ENCODE measurements at regions not wholly inside any gene's neighbourhood (a gene's known extent, or its start where the extent isn't known, plus 50 kb on each side); places are given as distances from the start of the nearest gene placed in this dataset.
"Not testable (repeated sequence)": the region's sequence is repeated elsewhere in the genome, so short reads cannot be mapped to it uniquely, and the experiment has no call there.

DNA sequence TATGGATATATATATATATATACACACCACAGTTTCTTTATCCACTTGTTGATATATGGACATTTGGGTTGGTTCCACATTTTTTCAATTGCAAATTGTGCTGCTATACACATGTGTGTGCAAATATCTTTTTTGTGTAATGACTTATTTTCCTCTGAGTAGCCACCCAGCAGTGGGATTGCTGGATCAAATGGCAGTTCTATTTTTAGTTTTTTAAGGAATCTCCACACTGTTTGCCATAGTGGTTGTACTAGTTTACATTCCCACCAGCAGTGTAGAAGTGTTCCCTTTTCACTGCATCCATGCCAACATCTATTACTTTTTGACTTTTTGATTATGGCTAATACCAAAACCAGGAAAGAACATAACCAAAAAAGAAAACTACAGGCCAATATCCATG is 676.2 kb upstream of the LMO3 start:
- H3K27ac ChIP-seq (ENCODE audit: low read depth, low read length); H3K4me3 ChIP-seq (ENCODE audit: low read length); H3K36me3 ChIP-seq (ENCODE audit: control insufficient read depth, insufficient read depth, low read length): not testable (repeated sequence)

DNA sequence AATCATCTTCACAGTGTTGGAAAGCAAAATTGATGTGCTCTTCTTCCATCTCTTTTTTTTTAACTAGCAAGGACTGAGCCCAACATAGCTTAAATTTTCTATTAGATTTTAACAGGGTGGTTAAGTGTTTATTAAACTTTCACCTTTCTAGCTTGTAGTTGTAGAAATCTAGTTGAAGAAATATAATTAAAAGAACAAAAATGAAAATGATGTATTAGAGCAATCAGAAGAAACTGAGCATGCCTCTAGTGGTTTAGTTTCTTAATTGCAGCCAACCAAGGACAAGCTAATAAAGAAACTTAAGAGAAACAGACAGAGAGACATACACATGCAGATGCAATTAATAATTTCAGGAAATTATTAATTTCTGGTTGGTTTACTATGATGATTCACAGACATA is 673.0 kb upstream of the LMO3 start:
- no peaks in the 10 kb centered on the region for H3K4me1 ChIP-seq (ENCODE audit: control insufficient read depth, insufficient read depth, low read length)
- H3K9ac ChIP-seq (ENCODE audit: low read length), result no peak overlapping the region
- no peaks in the 10 kb centered on the region for H3K36me3 ChIP-seq (ENCODE audit: control insufficient read depth, insufficient read depth, low read length)
- no peak overlapping the region for H3K4me3 ChIP-seq (ENCODE audit: low read length)
- no peak overlapping the region for H3K27ac ChIP-seq (ENCODE audit: low read depth, low read length)
- no peaks in the 10 kb centered on the region for H3K27me3 ChIP-seq (ENCODE audit: control insufficient read depth, insufficient read depth, low read length)

More for the DNA sequence above, 676.2 kb upstream of the LMO3 start:
- not testable (repeated sequence) for H3K9ac ChIP-seq (ENCODE audit: low read length); H3K27me3 ChIP-seq (ENCODE audit: control insufficient read depth, insufficient read depth, low read length); H3K4me1 ChIP-seq (ENCODE audit: control insufficient read depth, insufficient read depth, low read length)

DNA sequence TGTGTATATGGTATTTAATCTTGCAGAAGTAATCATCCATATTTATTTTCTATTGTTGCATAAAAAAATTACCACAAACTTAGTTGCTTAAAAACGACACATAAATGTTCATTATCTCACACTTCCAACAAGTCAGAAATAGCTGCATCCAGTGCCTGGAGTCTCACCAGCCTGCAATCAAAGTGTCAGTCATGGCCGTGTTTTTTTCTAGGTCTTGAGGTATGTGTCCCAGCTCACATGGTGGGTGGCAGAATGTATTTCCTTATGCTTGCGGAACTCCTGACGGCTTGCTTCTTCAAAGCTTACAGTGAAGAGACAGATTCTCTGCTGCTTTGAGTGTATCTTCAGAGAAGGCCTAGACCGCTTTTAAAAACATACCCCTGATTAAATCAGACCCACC is 670.2 kb upstream of the LMO3 start:
- H3K4me1 ChIP-seq (ENCODE audit: control insufficient read depth, insufficient read depth, low read length), result no peaks in the 10 kb centered on the region
- no peak overlapping the region for H3K27ac ChIP-seq (ENCODE audit: low read depth, low read length)
- H3K9ac ChIP-seq (ENCODE audit: low read length), result no peak overlapping the region
- H3K36me3 ChIP-seq (ENCODE audit: control insufficient read depth, insufficient read depth, low read length), result no peaks in the 10 kb centered on the region
- no peak overlapping the region for H3K4me3 ChIP-seq (ENCODE audit: low read length)
- no peaks in the 10 kb centered on the region for H3K27me3 ChIP-seq (ENCODE audit: control insufficient read depth, insufficient read depth, low read length)

DNA sequence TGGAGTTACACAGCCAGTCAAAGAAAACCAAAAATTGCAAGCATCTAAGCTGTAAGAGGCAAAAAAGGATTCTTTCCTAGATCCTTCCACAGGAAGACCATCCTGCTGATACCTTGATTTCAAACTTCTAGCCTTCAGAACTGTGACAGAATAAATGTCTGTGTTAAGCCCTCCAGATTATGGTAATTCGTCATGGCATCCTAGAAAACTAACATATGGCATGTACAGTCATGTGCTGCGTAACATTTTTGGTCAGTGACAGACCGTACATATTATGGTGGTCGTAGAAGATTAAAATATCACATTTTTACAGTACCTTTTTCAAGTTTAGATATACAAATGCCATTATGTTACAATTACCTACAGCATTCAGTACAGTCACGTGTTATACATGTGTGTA is 660.9 kb upstream of the LMO3 start:
- Histone ChIP-seq H3K36me3 (ENCODE audit: control insufficient read depth, insufficient read depth, low read length) (no peaks in the 10 kb centered on the region), H3K27me3 (ENCODE audit: control insufficient read depth, insufficient read depth, low read length) (no peaks in the 10 kb centered on the region), H3K27ac (ENCODE audit: low read depth, low read length) (no peak overlapping the region), H3K4me3 (ENCODE audit: low read length) (no peak overlapping the region), H3K9ac (ENCODE audit: low read length) (no peak overlapping the region), H3K4me1 (ENCODE audit: control insufficient read depth, insufficient read depth, low read length) (no peaks in the 10 kb centered on the region)

DNA sequence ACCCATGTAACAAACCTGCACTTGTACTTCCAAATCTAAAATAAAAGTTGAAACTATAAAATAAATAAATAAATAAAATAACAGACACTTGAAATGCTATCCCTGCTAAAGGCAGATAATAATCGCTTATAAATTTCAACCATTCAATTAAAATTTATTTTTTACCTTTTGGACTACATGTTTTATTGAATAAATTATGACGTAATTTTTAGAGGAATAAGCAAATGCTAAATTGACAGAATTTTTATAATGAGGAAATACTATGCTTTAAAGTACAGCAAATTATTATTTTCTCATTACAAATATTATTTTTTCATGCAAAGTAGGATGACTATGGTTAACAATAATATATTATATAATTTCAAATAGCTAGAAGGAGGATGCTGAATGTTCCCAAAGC is 658.6 kb upstream of the LMO3 start:
- Histone ChIP-seq H3K27ac (ENCODE audit: low read depth, low read length) (no peak overlapping the region), H3K27me3 (ENCODE audit: control insufficient read depth, insufficient read depth, low read length) (no peaks in the 10 kb centered on the region), H3K9ac (ENCODE audit: low read length) (no peak overlapping the region), H3K4me1 (ENCODE audit: control insufficient read depth, insufficient read depth, low read length) (no peaks in the 10 kb centered on the region), H3K4me3 (ENCODE audit: low read length) (no peak overlapping the region), H3K36me3 (ENCODE audit: control insufficient read depth, insufficient read depth, low read length) (no peaks in the 10 kb centered on the region)

DNA sequence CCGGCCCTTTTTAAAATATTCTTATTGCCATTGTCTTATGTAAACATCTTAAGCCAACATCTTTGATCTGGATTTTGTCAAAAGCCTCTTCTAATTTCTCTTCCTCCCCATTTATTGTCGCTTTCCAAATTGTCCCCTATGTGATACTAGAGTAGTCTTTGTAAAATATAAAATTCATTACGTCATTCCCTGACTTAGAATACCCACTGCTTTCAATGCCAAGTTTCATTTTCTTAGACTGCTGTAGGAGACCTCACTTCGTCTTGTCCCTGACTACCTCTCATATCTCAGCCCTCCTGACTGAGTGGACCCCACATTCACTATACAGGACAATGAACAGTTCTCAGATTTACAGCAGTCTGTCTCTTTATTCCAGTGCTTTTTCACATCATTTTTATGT is 633.9 kb upstream of the LMO3 start:
- H3K36me3 ChIP-seq (ENCODE audit: control insufficient read depth, insufficient read depth, low read length), result no peaks in the 10 kb centered on the region
- no peaks in the 10 kb centered on the region for H3K27me3 ChIP-seq (ENCODE audit: control insufficient read depth, insufficient read depth, low read length)
- H3K27ac ChIP-seq (ENCODE audit: low read depth, low read length), result no peak overlapping the region
- H3K4me1 ChIP-seq (ENCODE audit: control insufficient read depth, insufficient read depth, low read length), result no peaks in the 10 kb centered on the region
- no peak overlapping the region for H3K9ac ChIP-seq (ENCODE audit: low read length)
- no peak overlapping the region for H3K4me3 ChIP-seq (ENCODE audit: low read length)

DNA sequence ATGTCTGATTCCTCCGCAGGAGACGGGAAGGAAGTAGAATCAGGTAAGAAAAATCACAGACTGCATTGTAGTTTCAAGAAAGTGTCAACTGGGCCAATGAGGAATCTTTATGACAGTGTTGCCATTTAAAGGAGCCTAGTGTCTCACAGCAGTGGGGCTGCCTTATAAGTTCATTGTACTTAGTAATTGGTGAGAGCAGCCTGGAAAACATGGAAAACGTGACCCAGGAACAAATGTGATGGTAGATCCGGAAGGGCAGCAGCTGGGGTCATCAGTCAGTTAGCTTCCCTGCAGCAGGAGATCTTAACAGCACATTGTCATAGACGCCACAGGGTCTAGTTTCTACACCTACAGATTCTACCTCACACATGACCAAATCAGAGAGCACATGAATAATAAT is 630.0 kb upstream of the LMO3 start:
- H3K9ac ChIP-seq (ENCODE audit: low read length), result no peak overlapping the region
- H3K27me3 ChIP-seq (ENCODE audit: control insufficient read depth, insufficient read depth, low read length), result no peaks in the 10 kb centered on the region
- H3K36me3 ChIP-seq (ENCODE audit: control insufficient read depth, insufficient read depth, low read length), result no peaks in the 10 kb centered on the region
- no peak overlapping the region for H3K27ac ChIP-seq (ENCODE audit: low read depth, low read length)
- no peak overlapping the region for H3K4me3 ChIP-seq (ENCODE audit: low read length)
- H3K4me1 ChIP-seq (ENCODE audit: control insufficient read depth, insufficient read depth, low read length), result no peaks in the 10 kb centered on the region

DNA sequence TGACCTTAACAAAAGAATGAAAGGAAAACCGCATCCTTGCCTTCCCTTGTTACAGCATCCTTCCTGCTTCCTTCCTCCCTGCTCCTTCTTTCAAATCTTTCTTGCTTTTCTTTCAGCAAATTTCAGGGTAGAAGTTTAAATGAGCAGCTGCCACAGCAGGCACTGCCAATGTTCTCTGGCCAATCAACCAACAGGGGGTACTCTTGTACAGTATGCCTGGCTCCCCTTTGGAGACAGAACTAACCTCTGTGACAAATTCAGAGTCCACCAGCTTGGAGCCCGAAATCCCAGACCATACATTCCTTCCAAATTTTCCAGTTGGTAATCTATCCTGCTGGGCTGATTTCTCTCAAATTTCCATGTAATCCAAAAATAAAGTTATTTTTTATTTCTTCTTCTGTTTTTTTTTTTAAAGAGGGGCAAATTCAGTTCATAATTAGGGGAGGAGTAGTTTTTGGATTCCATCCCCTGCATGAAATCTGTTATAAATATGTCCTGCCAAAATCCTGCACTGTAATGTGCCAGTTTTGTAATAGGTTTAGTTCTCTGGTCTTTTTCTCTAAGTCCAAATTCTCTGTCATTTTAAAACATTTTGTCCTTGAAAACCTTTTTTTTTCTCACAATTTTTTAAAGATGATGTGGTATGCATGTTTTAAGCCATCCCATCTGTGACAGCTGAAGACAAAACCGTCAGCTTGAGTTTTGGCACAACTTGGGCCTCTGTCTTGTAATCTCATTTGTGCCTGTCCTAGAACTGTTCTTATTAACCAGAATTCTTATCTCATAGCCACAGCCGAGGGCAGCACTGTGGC is 610.0 kb upstream of the LMO3 start:
- H3K27me3 ChIP-seq (ENCODE audit: control insufficient read depth, insufficient read depth, low read length), result no peaks in the 10 kb centered on the region
- no peaks in the 10 kb centered on the region for H3K4me1 ChIP-seq (ENCODE audit: control insufficient read depth, insufficient read depth, low read length)
- no peaks in the 10 kb centered on the region for H3K36me3 ChIP-seq (ENCODE audit: control insufficient read depth, insufficient read depth, low read length)
- H3K27ac ChIP-seq (ENCODE audit: low read depth, low read length), result no peak overlapping the region
- H3K9ac ChIP-seq (ENCODE audit: low read length), result no peak overlapping the region
- no peak overlapping the region for H3K4me3 ChIP-seq (ENCODE audit: low read length)

DNA sequence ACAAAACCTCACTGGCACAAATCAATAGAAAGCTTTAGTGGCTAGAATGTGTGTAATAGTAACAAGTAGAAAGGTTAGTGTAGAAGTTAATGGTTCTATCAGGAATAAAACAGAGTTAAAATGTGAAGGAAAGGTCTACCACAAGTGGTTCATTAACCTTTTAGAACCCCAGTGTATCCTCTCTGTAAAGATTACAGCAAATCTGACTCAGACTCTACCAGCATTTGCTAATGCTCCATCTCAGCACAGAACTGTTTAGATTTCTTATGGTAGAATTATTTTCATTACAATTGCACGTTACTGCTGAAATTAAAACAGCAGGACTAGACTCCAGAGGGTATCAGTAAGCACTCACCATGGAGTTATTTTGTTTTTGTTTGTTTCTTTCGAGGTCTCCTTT is 609.0 kb upstream of the LMO3 start:
- no peak overlapping the region for H3K4me3 ChIP-seq (ENCODE audit: low read length)
- no peaks in the 10 kb centered on the region for H3K27me3 ChIP-seq (ENCODE audit: control insufficient read depth, insufficient read depth, low read length)
- H3K36me3 ChIP-seq (ENCODE audit: control insufficient read depth, insufficient read depth, low read length), result no peaks in the 10 kb centered on the region
- no peak overlapping the region for H3K27ac ChIP-seq (ENCODE audit: low read depth, low read length)
- no peaks in the 10 kb centered on the region for H3K4me1 ChIP-seq (ENCODE audit: control insufficient read depth, insufficient read depth, low read length)
- no peak overlapping the region for H3K9ac ChIP-seq (ENCODE audit: low read length)

DNA sequence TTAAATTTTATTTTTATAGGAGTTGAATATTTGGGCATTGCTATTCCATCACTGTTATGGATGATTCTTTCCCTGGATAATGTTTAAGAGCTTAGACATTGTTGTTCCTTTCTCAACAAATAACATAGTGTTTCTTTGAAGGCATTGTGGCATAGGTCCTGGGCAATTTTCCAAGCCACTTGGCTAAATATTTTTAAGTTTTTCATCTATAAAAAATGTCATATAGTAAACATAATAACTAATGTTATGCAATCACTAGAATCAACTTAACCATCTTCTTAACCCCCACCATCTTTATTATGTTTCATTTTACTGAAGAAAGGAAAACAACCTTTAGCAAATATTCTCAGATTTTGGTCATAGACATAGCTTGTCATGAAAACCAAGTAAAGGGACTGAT is 600.6 kb upstream of the LMO3 start:
- Histone ChIP-seq H3K27me3 (ENCODE audit: control insufficient read depth, insufficient read depth, low read length) (no peaks in the 10 kb centered on the region), H3K27ac (ENCODE audit: low read depth, low read length) (no peak overlapping the region)

DNA sequence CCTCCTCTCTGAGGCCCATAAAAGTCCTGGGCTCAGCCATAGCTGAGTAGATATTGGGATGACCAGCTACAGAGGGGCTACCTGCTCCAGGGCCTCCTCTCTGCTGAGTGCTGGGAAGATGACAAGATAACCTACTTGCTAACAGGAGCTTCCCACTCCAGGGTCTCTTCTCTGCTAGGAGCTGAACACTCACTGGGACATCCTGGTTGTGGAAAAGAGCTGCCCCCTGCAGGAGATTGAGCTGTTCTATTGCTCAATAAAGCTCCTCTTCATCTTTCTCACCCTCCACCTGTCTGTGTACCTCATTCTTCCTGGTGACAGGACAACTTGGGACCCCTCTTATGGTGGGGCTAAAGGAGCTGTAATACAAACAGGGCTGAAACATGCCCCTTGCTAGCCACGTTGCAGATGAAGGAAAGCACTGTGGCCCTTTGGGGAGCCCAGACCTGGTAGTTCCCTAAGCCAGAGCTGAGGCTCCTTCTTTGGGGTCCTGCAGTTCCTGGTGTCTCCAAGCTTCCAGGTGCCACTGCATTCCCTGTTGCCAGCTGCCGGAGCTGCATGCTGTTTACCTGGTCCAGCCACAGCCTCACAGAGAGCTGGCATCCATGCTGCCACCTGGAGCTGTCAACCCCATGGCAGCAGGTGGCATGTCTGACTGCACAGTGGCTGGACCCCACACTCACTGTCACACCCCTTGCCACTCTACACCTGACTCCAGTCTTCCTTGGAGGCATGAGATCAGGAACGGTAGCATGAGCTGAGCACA is 598.5 kb upstream of the LMO3 start:
- Histone ChIP-seq H3K27me3 (ENCODE audit: control insufficient read depth, insufficient read depth, low read length) (no peaks in the 10 kb centered on the region), H3K36me3 (ENCODE audit: control insufficient read depth, insufficient read depth, low read length) (no peaks in the 10 kb centered on the region), H3K27ac (ENCODE audit: low read depth, low read length) (no peak overlapping the region), H3K4me3 (ENCODE audit: low read length) (no peak overlapping the region), H3K9ac (ENCODE audit: low read length) (no peak overlapping the region), H3K4me1 (ENCODE audit: control insufficient read depth, insufficient read depth, low read length) (no peaks in the 10 kb centered on the region)

More for the DNA sequence above, 600.6 kb upstream of the LMO3 start:
- no peaks in the 10 kb centered on the region for H3K36me3 ChIP-seq (ENCODE audit: control insufficient read depth, insufficient read depth, low read length)
- H3K9ac ChIP-seq (ENCODE audit: low read length), result no peak overlapping the region
- no peak overlapping the region for H3K4me3 ChIP-seq (ENCODE audit: low read length)
- H3K4me1 ChIP-seq (ENCODE audit: control insufficient read depth, insufficient read depth, low read length), result no peaks in the 10 kb centered on the region

DNA sequence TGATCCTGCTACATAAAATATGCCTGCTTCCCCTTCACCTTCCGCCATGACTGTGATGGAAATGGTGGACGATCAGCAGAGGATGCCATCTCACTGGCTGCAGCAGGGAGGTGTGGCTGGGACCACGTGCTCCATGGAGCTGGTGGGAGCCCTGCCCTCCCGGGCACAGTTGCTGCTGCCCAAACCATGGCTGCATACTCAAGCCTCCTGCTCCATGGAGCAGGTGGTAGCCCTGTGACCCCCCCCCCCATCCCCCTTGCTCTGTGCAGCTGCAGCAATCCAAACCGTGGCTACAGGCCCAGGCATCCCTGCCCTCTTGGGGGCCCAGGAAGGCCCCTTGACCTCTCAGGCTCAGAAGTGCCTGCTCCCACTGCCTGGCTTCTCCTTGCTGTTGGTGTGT is 597.5 kb upstream of the LMO3 start:
- Histone ChIP-seq H3K4me1 (ENCODE audit: control insufficient read depth, insufficient read depth, low read length) (no peaks in the 10 kb centered on the region), H3K4me3 (ENCODE audit: low read length) (no peak overlapping the region), H3K36me3 (ENCODE audit: control insufficient read depth, insufficient read depth, low read length) (no peaks in the 10 kb centered on the region), H3K27me3 (ENCODE audit: control insufficient read depth, insufficient read depth, low read length) (no peaks in the 10 kb centered on the region), H3K27ac (ENCODE audit: low read depth, low read length) (no peak overlapping the region), H3K9ac (ENCODE audit: low read length) (no peak overlapping the region)

DNA sequence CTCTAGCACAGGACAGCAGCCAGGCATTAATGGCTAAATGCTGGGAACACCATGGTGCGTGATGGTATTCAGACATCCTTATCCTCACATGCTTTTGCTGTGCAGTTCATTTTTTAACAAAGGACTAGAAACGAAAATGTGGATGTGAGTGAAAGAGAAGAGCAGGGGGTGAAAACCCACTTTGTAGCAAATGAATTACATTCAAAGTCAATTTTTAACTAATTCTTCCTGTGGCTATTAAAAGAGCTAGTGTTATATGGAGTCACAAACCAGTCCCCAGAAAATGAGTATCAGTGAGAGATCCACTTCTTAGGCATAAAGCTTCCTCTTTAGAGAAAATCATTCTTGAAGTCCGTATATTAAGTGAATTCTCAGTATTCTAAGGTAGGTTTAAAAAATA is 592.0 kb upstream of the LMO3 start:
- Histone ChIP-seq H3K9ac (ENCODE audit: low read length) (no peak overlapping the region), H3K27ac (ENCODE audit: low read depth, low read length) (no peak overlapping the region), H3K4me3 (ENCODE audit: low read length) (no peak overlapping the region), H3K4me1 (ENCODE audit: control insufficient read depth, insufficient read depth, low read length) (no peaks in the 10 kb centered on the region), H3K36me3 (ENCODE audit: control insufficient read depth, insufficient read depth, low read length) (no peaks in the 10 kb centered on the region), H3K27me3 (ENCODE audit: control insufficient read depth, insufficient read depth, low read length) (no peaks in the 10 kb centered on the region)

All from rectal smooth muscle tissue (tissue), 1 donor.